H1 (cell line): ENCODE measurements at regions not wholly inside any gene's neighbourhood (a gene's known extent, or its start where the extent isn't known, plus 50 kb on each side); places are given as distances from the start of the nearest gene placed in this dataset.

Experiments used
- ATF3 ChIP-seq: IDR thresholded peaks from 2 replicates; pipeline ENCODE4 v1.6.1; 2011; ENCODE audit warnings: low read depth, mild to moderate bottlenecking, low read length; ENCODE audit not compliant: insufficient read depth
- E2F6 ChIP-seq: IDR thresholded peaks from 2 replicates; pipeline ENCODE4 v1.6.1; 2012; ENCODE audit warnings: inconsistent platforms
- NRF1 ChIP-seq: IDR thresholded peaks from 2 replicates; pipeline ENCODE4 v1.6.1; 2011; ENCODE audit warnings: mild to moderate bottlenecking, low read depth, low read length, improper control_type of control experiment

GRCh38 chr20:53647286-53647821, 53.7 kb upstream of the ZNF217 start (continued):
- TF ChIP-seq E2F6 (no peak), ATF3 (no peak), NRF1 (no peak)
